ENCODE measurements at regions not wholly inside any gene's neighbourhood (a gene's known extent, or its start where the extent isn't known, plus 50 kb on each side); places are given as distances from the start of the nearest gene placed in this dataset.

DNA sequence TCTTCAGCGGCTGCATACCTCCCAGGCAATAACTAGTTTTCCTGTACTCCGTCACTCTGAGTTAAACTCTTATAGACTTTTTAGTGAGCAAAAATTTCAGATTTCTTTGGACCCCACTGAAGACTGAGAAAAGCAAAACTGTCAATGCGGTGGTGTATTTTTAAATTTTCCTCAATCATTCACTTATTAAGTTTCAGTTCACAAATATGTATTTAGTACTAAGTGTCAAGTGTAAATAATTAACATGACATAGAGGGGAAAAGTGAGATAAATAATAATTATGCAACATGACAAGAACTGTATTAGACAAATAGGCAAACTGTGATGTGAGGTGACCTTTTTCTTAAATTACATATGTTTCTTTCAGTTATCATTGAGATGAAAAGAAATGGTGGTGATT lies 124.4 kb downstream of the NAF1 start:
- TF ChIP-seq GABPA (IDR thresholded peaks at IDR 0.05; ENCODE audit: low read depth) = no peak
- TF ChIP-seq, protein P1, sequence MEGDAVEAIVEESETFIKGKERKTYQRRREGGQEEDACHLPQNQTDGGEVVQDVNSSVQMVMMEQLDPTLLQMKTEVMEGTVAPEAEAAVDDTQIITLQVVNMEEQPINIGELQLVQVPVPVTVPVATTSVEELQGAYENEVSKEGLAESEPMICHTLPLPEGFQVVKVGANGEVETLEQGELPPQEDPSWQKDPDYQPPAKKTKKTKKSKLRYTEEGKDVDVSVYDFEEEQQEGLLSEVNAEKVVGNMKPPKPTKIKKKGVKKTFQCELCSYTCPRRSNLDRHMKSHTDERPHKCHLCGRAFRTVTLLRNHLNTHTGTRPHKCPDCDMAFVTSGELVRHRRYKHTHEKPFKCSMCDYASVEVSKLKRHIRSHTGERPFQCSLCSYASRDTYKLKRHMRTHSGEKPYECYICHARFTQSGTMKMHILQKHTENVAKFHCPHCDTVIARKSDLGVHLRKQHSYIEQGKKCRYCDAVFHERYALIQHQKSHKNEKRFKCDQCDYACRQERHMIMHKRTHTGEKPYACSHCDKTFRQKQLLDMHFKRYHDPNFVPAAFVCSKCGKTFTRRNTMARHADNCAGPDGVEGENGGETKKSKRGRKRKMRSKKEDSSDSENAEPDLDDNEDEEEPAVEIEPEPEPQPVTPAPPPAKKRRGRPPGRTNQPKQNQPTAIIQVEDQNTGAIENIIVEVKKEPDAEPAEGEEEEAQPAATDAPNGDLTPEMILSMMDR (IDR thresholded peaks at IDR 0.05; ENCODE audit: insufficient read depth, low read length) = no peak
- TF ChIP-seq POLR2AphosphoS5 (IDR thresholded peaks at IDR 0.05; ENCODE audit: low read depth) = no peak
- TF ChIP-seq SPI1 (IDR thresholded peaks at IDR 0.05; ENCODE audit: borderline replicate concordance, low read depth) = no peak
- TF ChIP-seq, protein P2, sequence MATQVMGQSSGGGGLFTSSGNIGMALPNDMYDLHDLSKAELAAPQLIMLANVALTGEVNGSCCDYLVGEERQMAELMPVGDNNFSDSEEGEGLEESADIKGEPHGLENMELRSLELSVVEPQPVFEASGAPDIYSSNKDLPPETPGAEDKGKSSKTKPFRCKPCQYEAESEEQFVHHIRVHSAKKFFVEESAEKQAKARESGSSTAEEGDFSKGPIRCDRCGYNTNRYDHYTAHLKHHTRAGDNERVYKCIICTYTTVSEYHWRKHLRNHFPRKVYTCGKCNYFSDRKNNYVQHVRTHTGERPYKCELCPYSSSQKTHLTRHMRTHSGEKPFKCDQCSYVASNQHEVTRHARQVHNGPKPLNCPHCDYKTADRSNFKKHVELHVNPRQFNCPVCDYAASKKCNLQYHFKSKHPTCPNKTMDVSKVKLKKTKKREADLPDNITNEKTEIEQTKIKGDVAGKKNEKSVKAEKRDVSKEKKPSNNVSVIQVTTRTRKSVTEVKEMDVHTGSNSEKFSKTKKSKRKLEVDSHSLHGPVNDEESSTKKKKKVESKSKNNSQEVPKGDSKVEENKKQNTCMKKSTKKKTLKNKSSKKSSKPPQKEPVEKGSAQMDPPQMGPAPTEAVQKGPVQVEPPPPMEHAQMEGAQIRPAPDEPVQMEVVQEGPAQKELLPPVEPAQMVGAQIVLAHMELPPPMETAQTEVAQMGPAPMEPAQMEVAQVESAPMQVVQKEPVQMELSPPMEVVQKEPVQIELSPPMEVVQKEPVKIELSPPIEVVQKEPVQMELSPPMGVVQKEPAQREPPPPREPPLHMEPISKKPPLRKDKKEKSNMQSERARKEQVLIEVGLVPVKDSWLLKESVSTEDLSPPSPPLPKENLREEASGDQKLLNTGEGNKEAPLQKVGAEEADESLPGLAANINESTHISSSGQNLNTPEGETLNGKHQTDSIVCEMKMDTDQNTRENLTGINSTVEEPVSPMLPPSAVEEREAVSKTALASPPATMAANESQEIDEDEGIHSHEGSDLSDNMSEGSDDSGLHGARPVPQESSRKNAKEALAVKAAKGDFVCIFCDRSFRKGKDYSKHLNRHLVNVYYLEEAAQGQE (IDR thresholded peaks at IDR 0.05; ENCODE audit: insufficient replicate concordance, low read depth) = no peak
- no peak for DNase-seq (ENCODE audit: low read depth in 1 of 2, low spot score in 1 of 2)
- peaks cover 6% of the 10 kb centered on the region for H3K27me3 ChIP-seq (ENCODE audit: insufficient read depth, poor library complexity, severe bottlenecking)
- no peak overlapping the region for H3K4me3 ChIP-seq (replicated peaks; ENCODE audit: insufficient read depth, low read length)
- H3K27ac ChIP-seq (replicated peaks) = no peak overlapping the region

DNA sequence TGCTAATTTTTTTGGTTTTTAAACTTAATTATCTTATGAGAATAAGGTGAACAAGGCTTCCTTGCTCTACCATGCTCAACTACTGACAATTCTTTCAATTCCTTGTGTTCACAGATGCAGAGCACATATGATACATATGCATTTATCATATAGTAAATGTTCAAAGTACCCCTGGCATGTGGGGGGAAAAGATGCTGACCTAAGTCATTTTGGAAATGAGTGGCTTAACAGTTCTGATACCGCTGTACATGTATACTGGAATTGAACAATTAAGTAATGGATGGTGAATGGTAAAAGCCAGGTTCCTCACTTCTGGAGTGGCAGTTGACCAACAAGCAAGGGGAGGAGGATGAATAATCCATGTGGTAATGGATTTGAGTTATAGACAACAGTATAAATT lies 149.6 kb downstream of the NAF1 start:
- no peak for DNase-seq (ENCODE audit: low read depth in 1 of 2, low spot score in 1 of 2)
- no peaks in the 10 kb centered on the region for H3K27me3 ChIP-seq (ENCODE audit: insufficient read depth, poor library complexity, severe bottlenecking)
- H3K27ac ChIP-seq (replicated peaks) = no peak overlapping the region
- H3K4me3 ChIP-seq (replicated peaks; ENCODE audit: insufficient read depth, low read length) = no peak overlapping the region
- TF ChIP-seq POLR2AphosphoS5 (IDR thresholded peaks at IDR 0.05; ENCODE audit: low read depth) = no peak
- TF ChIP-seq, protein P2 (IDR thresholded peaks at IDR 0.05; ENCODE audit: insufficient replicate concordance, low read depth) = no peak
- no peak for TF ChIP-seq SPI1 (IDR thresholded peaks at IDR 0.05; ENCODE audit: borderline replicate concordance, low read depth)
- TF ChIP-seq, protein P1 (IDR thresholded peaks at IDR 0.05; ENCODE audit: insufficient read depth, low read length) = no peak
- TF ChIP-seq GABPA (IDR thresholded peaks at IDR 0.05; ENCODE audit: low read depth) = no peak

DNA sequence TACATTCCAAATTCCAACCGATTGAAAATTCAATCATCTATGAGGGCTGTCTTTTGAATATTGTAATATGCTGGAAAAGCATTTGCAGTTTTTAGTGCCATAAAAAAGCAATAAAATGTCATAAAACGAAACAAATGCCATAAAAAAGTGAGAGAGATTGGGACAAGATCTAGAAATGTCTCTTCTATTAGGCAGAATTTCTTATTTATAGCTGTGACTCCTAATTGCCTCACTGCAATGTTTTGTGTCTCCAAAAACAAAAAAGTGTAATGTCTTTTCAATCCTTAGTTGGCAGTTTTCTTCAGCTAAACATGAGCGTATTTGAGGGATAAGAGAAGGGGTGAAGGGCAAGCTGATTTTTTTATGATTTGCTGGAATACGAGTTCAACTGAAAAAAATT lies 153.9 kb downstream of the NAF1 start:
- H3K27ac ChIP-seq (replicated peaks) = no peak overlapping the region
- no peaks in the 10 kb centered on the region for H3K27me3 ChIP-seq (ENCODE audit: insufficient read depth, poor library complexity, severe bottlenecking)
- DNase-seq (ENCODE audit: low read depth in 1 of 2, low spot score in 1 of 2) = no peak
- TF ChIP-seq POLR2AphosphoS5 (IDR thresholded peaks at IDR 0.05; ENCODE audit: low read depth) (no peak), GABPA (IDR thresholded peaks at IDR 0.05; ENCODE audit: low read depth) (no peak), SPI1 (IDR thresholded peaks at IDR 0.05; ENCODE audit: borderline replicate concordance, low read depth) (no peak)
- TF ChIP-seq, protein P2 (IDR thresholded peaks at IDR 0.05; ENCODE audit: insufficient replicate concordance, low read depth) = no peak
- TF ChIP-seq, protein P1 (IDR thresholded peaks at IDR 0.05; ENCODE audit: insufficient read depth, low read length) = no peak
- no peak overlapping the region for H3K4me3 ChIP-seq (replicated peaks; ENCODE audit: insufficient read depth, low read length)

Data from HL-60 (cell line).